GM21381 (cell line): ENCODE measurements at regions not wholly inside any gene's neighbourhood (a gene's known extent, or its start where the extent isn't known, plus 50 kb on each side); places are given as distances from the start of the nearest gene placed in this dataset.

Experiments used
- ATAC-seq: cut with Tn5 transposase; IDR thresholded peaks from one replicate; pipeline ENCODE4 v1.9.1; 2021; ENCODE audit warnings: mild to moderate bottlenecking, moderate library complexity; ENCODE audit not compliant: unreplicated experiment

DNA sequence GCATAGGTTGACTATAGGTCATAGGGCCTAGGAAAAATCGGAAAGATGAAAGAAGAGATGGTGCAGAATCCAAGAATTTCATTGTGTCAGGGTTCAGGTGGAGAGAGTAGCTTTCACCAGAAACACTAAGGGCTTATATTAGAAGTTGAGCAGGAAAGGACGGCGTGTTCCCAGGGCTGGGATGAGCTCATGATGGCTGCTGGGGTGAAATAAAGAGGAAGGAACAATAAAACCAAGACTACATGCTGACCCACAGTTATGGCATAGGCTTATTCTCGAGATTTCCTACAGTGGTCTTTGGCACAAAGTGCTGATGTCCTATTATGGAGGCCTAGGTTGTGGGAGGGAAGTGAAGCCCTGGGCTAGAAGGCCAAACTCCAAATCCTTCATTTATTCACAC is 195.8 kb downstream of the PTEN start:
- no peak for ATAC-seq

- ATAC-seq, result no peak
Observed at GRCh38 chr10:88060762-88061161, 197.3 kb downstream of the PTEN start.

DNA sequence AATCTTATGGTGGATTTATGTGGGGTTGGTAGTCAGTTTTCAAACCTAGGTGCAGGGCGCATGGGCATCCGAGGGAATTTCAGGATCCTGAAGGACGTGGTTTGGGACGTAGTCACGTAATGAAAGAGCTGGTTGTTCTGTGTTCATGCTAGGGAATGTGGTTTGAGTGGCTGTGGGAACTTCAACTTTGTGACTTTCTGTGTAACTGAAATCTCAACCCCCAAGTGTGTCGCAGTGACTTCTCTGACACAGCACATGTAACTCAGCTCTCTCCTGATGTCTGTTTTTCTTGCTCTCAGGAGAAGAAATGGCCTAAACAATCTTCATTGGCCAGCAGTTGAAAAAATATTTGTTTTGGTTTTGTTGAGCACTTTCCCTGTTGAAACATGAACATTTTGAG is 199.0 kb downstream of the PTEN start:
- no peak for ATAC-seq

GRCh38 chr10:88062798-88063472 is 199.5 kb downstream of the PTEN start:
- ATAC-seq, result no peak

GRCh38 chr10:88063861-88064557 is 200.6 kb downstream of the PTEN start:
- no peak for ATAC-seq

DNA sequence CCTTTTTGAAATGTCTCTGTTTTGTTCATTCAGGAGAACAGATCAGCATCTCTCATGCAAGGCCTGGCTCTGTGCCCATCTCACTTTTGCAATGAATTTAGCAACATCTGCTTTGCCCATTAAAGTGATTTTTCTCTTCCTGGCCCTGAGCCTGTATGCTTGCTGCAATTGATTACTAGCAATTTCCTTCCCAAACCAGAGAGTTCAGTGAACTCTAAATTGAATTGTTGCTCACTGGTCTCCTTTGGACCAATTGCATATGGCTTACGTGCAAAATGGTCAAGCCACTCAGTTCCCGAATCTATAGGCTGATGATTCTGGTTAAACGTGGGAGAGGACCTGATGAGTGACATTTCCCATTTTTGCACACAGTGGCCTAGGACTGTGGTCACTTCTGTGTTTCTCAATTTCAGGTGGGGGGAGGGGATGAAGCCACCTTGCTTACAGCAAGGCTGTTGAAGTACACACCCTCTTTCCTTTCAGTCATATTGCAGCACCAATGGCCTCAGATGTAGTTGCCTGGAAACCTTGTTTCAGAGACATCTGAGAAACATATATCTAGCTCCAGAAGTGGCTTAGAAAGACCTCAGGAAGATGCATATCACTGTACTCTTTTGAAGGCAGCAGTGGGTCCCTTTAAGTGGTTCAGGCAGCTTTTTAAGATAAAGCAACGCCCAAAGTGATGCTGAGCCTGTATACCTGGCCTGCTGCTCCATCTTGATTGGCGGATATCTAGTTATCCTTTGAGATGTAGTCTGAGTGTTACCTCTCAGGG is 201.4 kb downstream of the PTEN start:
- peak; percentile 64 for ATAC-seq

DNA sequence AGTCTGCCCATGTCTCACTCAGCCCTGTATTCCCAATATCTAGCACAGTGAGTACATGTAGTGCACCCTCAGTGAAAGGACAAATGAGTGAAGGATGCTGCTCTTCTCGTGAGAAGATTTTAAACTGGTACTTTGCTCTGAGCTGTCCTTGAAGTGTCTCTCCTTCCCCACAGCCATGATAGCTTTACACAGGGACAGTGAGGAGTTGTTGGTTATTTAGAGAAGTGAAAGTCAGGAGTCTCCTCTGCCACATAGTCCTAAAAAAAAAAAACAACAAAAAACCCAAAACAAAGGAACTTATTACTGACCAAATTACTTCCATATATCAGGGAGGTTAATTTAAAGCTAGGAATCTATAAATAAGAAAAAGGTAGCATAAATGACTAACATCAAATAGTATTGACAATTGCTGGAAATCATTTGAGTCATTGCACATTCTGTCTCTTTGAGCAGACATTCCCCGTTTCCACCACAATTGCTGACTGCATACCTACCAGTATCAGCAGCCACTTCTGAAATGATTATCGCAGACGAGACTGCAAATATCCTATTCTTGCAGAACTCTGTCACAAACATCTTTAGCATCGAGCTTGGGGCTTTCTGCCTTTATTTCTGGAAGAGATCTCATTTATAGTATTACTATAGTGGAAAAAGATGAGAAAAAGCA is 202.1 kb downstream of the PTEN start:
- peak; percentile 2 for ATAC-seq

GRCh38 chr10:88066319-88066718 is 202.9 kb downstream of the PTEN start:
- no peak for ATAC-seq

- ATAC-seq, result no peak
Observed at GRCh38 chr10:88066876-88067275, 203.5 kb downstream of the PTEN start.

DNA sequence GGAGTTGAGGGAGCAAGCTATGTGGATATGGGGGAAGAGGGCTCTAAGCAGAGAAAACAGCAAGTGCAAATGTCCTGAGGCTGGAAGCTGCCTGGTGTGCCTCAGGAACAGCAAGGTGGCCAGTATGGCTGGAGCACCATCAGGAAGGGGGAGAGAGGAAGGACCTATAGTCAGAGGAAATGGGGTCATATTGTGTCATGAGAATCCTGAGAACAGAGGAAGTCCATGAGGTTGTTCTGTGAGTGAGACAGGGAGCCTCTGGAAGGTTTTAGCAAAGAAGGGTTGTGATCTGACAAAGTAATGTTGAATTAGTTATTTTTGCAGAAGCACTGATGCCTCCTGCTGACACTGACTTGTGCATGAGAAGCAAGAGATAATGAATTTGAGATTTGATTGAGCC is 204.3 kb downstream of the PTEN start:
- no peak for ATAC-seq

DNA sequence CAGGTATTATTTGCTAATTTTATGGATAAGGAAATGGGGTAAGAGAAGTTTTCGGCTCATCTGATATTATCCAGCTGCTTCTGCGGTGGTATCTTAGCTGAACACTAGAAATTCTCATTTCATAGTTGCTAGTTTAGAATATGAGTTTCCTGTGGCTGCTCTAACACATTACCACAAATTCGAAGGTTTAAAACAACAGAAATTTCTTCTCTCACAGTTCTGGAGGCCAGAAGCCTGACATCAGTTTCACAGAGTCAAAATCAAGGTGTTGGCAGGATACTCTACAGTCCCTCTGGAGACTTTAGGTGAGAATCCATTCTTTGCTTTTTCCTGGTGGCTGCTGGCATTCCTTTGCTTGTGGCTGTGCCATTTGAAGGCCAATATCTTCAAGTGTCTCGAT is 205.9 kb downstream of the PTEN start:
- no peak for ATAC-seq

DNA sequence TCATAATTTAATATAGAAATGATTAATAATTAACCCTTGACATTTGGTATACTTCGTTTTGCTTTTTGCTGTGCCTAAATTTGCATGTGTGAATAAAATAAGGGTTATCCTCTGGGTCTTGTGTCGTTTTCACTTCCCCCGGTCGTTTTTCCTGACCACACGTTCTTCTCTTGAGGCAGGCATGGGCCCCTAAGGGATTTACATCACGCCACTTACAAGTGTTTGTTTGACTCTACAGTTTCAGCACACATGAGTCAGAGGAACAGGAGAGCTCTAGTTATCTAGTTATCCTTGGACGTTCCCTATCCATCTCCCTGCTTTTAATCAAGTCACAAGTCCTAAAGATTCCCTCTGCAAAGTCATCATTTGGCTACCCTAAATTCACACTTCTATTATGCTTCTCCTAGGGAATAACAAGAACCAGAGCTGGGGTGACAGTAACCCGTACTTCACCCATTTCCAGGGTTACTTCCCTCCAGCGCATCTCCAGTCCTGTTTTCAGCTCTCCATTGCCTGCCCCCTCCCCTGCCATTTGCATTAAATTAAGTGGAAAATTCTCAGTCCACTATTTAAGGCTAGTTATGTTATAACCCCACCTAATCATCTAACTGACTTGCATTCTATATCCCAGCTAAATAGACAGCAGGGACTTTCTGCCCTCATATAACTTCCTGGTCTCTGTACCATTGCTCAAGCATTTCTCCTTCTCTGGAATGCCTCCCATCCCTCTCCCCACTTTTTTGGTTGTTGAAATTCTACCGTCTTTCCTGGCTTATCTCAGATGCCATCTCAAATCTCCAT is 206.9 kb downstream of the PTEN start:
- ATAC-seq, result peak; percentile 42

- no peak for ATAC-seq
Observed at GRCh38 chr10:88071879-88072278, 208.5 kb downstream of the PTEN start.

GRCh38 chr10:88073682-88074081 is 210.3 kb downstream of the PTEN start:
- ATAC-seq, result no peak

DNA sequence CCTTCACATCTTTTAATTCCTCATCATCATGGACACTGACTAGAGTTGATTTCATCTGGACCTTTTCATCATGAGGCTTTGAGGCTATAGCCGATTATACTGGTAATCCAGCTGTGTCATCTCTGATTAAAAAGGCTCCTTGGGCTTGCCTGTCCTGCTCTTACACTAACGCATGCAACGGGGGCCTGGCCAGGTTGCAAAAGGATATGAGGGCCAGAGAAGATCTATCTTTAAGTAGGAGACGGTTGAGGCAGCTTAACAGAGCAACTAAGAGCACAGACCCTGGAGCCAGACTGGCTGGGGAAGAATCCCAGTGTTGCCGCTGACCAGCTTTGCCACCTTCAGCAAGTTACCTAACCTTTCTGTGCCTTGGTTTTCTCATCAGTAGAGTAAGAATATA is 211.5 kb downstream of the PTEN start:
- no peak for ATAC-seq

DNA sequence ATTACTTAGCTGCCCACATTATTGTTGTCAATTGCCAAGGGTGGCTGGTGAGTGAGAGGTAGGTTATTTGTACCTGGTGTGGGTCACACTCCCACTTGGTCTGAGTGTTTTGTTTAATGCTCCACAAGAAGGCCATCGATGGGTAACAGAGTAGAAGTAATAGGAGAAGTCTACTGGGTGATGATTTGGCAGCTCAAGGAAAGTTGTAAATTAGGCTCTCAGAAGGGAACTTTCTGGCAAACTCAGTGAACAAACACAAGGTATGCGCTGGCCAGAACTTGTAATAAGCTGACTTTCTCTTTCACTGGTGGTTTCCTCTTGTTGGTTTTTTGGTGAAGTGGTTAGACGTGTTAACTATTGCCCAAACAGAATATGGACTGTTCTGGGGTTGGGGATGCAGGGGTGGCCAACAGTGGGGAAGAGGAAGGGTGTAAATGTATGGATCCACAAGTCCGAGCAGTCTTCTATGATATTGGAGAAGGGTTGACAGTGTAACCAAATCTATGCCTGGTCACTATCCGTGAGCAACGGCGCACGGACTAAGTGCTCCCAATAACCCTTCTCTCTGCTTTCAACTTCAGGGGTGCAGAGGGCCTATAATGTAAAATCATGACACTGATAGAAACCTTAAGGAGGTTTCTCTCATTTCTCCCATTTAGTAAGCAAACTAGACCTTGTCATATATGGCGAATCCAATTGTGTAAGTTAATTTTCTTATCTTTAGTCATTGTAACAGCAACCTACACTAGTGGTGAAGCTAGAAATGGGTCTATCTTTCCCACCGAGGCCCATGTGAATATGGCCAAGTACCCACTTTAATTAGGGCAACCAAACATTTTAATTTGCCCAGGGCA is 212.8 kb downstream of the PTEN start:
- peak; percentile 54 for ATAC-seq

- ATAC-seq, result no peak
Observed at GRCh38 chr10:88077977-88078376, 214.6 kb downstream of the PTEN start.

- ATAC-seq, result peak; percentile 56
Observed at GRCh38 chr10:88080213-88080612, 216.8 kb downstream of the PTEN start.

DNA sequence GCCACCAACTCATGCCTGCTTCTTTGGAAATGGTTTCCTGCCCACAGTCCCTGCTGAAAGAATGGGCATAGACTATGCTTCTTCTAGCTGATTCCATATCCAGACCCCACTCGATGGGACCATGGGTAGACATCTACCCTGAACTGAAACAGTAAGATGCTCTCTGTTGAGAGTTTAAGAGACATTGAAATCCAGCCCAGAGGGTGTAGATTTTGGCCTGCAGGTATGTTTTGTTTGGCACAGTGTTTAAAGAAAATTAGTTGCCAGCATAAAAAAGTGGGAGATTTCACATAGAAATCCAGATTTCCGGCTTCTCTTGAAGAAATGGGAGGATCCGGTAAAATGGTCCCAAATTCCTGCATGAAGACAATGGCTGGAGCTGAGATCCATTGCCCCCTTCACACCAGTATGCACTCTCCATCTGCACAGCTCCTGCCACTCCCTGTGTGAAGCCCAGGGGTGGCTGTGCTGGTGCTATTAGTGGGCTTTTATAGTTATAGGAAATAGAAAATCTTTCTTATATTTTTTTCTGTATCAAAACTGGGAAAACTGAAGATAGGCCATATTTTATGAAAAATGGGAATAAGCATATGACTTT is 218.1 kb downstream of the PTEN start:
- no peak for ATAC-seq
